ENCODE measurements at regions not wholly inside any gene's neighbourhood (a gene's known extent, or its start where the extent isn't known, plus 50 kb on each side); places are given as distances from the start of the nearest gene placed in this dataset.

DNA sequence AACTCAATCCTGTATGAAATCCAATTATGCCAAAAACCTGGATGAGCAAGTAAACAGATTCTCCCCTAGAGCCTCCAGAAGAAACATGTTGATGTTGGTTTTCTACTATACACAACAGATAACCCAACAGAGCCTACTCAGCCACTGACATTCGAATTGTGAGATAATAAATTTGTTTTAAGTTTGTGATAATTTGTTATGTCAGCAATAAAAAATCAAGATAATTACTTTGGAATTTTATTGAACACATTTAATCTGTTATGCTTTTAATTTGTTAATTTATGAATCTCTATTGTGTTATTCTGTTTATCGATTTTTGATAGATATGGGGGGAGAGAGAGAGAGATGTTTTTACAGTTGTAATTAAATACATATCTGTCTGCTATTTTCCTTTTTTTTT, 1016.1 kb upstream of the PCDH7 start:
- H3K9me3 ChIP-seq: no peaks in the 10 kb centered on the region
- H3K4me3 ChIP-seq: no peak overlapping the region
- TF ChIP-seq, protein P1, sequence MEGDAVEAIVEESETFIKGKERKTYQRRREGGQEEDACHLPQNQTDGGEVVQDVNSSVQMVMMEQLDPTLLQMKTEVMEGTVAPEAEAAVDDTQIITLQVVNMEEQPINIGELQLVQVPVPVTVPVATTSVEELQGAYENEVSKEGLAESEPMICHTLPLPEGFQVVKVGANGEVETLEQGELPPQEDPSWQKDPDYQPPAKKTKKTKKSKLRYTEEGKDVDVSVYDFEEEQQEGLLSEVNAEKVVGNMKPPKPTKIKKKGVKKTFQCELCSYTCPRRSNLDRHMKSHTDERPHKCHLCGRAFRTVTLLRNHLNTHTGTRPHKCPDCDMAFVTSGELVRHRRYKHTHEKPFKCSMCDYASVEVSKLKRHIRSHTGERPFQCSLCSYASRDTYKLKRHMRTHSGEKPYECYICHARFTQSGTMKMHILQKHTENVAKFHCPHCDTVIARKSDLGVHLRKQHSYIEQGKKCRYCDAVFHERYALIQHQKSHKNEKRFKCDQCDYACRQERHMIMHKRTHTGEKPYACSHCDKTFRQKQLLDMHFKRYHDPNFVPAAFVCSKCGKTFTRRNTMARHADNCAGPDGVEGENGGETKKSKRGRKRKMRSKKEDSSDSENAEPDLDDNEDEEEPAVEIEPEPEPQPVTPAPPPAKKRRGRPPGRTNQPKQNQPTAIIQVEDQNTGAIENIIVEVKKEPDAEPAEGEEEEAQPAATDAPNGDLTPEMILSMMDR (IDR thresholded peaks at IDR 0.05): no peak
- DNase-seq: no peak
- H3K36me3 ChIP-seq: no peaks in the 10 kb centered on the region
- no peak overlapping the region for H3K27ac ChIP-seq
- intact Hi-C loops (cut with DNase I): no loop called here
- ATAC-seq: no peak
- no peaks in the 10 kb centered on the region for H3K4me1 ChIP-seq
- no peaks in the 10 kb centered on the region for H3K27me3 ChIP-seq (ENCODE audit: low read depth)

DNA sequence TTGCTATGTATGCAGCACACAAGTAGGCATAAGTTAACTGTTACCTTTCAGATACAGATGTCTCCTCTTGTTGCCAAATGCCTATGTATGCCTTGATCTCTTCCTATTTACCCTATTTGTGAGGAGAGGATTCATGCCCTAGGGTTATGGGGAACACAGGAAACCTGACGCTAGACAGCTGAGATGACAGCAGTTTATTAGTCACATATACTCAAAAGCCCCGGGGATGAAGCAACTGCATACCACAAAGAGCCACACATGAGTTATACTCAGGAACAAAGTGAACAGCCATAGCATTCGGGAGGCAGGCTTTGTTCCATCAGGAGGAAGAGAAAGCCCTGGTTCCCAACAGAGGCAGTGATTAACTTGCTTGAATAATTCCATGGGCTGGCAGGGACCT, 1011.7 kb upstream of the PCDH7 start:
- DNase-seq: no peak
- no peaks in the 10 kb centered on the region for H3K36me3 ChIP-seq
- intact Hi-C loops (cut with DNase I): no loop called here
- H3K4me3 ChIP-seq: no peak overlapping the region
- no peaks in the 10 kb centered on the region for H3K4me1 ChIP-seq
- TF ChIP-seq, protein P1 (IDR thresholded peaks at IDR 0.05): no peak
- ATAC-seq: no peak
- H3K27me3 ChIP-seq (ENCODE audit: low read depth): no peaks in the 10 kb centered on the region
- no peaks in the 10 kb centered on the region for H3K9me3 ChIP-seq
- H3K27ac ChIP-seq: no peak overlapping the region

DNA sequence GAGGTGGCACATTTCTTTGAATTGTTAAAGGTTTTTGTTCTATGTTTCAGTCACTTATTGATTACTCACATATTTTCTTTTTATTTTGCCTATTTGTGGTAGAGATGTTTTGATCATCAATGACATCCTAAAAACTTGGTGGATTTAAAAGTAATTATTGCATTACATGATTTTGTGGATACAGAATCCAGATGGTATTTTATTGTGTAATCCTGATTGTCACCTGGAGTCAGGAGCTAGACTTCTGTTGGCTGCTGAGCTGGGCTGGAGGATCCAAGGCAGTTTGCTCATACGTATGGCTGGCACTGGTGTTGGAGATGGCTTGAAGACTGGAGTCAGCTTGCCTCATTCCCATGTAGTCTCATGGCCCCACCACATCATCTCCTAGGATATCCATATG, 1009.6 kb upstream of the PCDH7 start:
- Histone ChIP-seq H3K4me3 (no peak overlapping the region), H3K36me3 (no peaks in the 10 kb centered on the region), H3K4me1 (no peaks in the 10 kb centered on the region), H3K9me3 (no peaks in the 10 kb centered on the region), H3K27ac (no peak overlapping the region), H3K27me3 (ENCODE audit: low read depth) (no peaks in the 10 kb centered on the region)
- TF ChIP-seq, protein P1 (IDR thresholded peaks at IDR 0.05): no peak
- intact Hi-C loops (cut with DNase I): no loop called here
- no peak for DNase-seq
- no peak for ATAC-seq

DNA sequence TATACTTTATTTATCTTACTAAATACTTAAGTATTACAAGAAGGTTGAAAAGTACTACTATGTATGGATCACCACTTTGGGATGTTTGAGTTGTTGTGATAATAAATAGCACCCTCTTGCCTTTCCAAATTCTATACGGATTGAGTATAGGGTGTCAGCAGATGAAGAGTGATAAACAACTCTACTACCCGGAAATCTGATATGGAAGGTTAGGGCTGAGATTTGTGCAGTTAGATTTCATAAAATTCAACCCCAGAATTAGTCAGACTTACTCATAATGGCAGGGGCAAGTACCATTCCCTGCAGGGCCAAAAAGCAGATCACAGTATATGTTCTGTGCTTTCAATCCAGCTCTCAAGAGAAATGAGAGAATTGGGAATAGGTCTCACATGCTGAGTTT, 1008.9 kb upstream of the PCDH7 start:
- DNase-seq: no peak
- no peaks in the 10 kb centered on the region for H3K36me3 ChIP-seq
- TF ChIP-seq, protein P1 (IDR thresholded peaks at IDR 0.05): no peak
- H3K9me3 ChIP-seq: no peaks in the 10 kb centered on the region
- no peak for ATAC-seq
- no peak overlapping the region for H3K4me3 ChIP-seq
- no peaks in the 10 kb centered on the region for H3K4me1 ChIP-seq
- no peak overlapping the region for H3K27ac ChIP-seq
- H3K27me3 ChIP-seq (ENCODE audit: low read depth): no peaks in the 10 kb centered on the region
- intact Hi-C loops (cut with DNase I): no loop called here

DNA sequence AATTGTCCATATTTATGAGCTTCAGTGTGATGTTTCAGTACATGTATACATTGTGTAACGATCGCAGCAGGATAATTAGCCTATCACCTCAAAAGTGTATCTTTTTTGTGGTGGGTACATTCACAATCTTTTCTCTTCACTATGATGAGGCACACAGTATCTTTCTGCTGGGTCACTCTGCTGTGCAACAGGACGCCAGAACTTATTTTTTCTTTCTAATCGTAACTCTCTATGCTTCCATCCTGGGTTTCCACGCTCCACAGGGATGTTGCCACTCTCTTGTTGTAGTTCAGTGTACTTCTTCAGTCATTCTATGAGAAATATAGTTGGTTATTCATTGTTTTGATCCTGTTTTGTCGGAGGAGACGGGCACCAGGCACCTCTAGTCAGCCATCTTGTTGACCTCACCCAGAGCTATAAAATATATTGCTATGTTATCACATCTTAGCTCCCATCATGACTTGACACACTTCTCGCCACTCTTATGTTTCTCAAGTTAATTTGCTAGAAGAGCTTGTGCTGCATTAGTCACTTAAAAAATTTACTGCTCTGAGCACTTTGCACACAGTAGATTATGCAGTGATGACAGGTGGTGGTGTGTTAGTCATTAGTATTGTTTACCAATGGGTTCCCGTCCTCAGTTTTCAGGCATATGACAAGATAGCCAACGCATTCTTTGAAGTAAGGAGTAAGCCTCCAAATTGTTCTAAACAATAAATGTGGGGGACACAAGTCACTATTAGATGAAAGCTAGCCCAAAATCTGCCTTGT, 1002.7 kb upstream of the PCDH7 start:
- DNase-seq (no peak), ATAC-seq (no peak)
- Histone ChIP-seq H3K9me3 (no peaks in the 10 kb centered on the region), H3K4me3 (no peak overlapping the region), H3K4me1 (no peaks in the 10 kb centered on the region), H3K27me3 (ENCODE audit: low read depth) (no peaks in the 10 kb centered on the region), H3K27ac (no peak overlapping the region), H3K36me3 (no peaks in the 10 kb centered on the region)
- TF ChIP-seq, protein P1 (IDR thresholded peaks at IDR 0.05): no peak
- intact Hi-C loops (cut with DNase I): no loop called here

All from lower lobe of right lung (tissue), 2 donors.